Activated T-cell treated with anti-CD3 and anti-CD28 coated beads, Interleukin-2, amount 50 U/mL, for 72 hours (primary cell): ENCODE measurements at regions not wholly inside any gene's neighbourhood (a gene's known extent, or its start where the extent isn't known, plus 50 kb on each side); places are given as distances from the start of the nearest gene placed in this dataset.

Source experiments
- ATAC-seq, 2 donors: fragments of 150-1000 bp; cut with Tn5 transposase; replicated peaks in 1 of 2; 2 replicates each; pipeline ENCODE4 v1.10.0; 2021; ENCODE audit warnings: moderate library complexity in 2 of 2, mild to moderate bottlenecking in 1 of 2
- DNase-seq, 2 donors: peaks; one replicate each; pipeline ENCODE4 v3.0.0; 2021 to 2022; ENCODE audit warnings: mixed read lengths in 1 of 2
- H3K27ac Mint-ChIP-seq: one replicate; pipeline ENCODE4 v1.8.0; 2022; ENCODE audit warnings: mild to moderate bottlenecking, moderate library complexity, mixed read lengths
- H3K27me3 Mint-ChIP-seq: one replicate; pipeline ENCODE4 v1.8.0; 2022; ENCODE audit warnings: low read depth, mixed read lengths
- H3K36me3 Mint-ChIP-seq, 2 donors: one replicate each; pipeline ENCODE4 v1.8.0; 2022; ENCODE audit warnings: mixed read lengths in 2 of 2, mild to moderate bottlenecking in 1 of 2; ENCODE audit not compliant: insufficient read depth in 2 of 2
- H3K4me1 Mint-ChIP-seq: one replicate; pipeline ENCODE4 v1.8.0; 2022; ENCODE audit warnings: low read depth, mixed read lengths
- H3K4me3 Mint-ChIP-seq, 2 donors: one replicate each; pipeline ENCODE4 v1.8.0; 2022; ENCODE audit warnings: mild to moderate bottlenecking in 2 of 2, mixed read lengths in 2 of 2, moderate library complexity in 2 of 2
- H3K9me3 Mint-ChIP-seq, 2 donors: one replicate each; pipeline ENCODE4 v1.8.0; 2022; ENCODE audit warnings: mixed read lengths in 2 of 2

DNA sequence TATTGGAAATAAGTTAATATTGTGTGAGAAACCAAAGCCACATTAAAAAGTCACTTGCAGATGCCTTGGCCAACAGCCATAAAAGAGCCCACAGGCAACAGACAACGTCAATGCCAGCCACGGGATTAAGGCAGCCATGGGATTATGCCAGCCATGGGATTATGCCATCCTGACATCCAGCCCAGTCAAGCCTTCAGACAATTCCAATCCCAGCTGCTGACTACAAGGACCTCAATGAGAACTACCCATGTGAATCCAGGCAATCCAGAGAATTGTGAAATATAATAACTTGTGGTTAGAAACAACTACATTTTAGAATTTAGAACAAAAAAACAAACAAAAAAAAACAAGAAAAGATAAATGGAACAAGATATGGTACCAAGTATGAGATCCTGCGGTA, 356.6 kb downstream of the EFNB2 start:
- Mint-ChIP-seq H3K36me3 (no peaks in the 10 kb centered on the region), H3K9me3 (no peaks in the 10 kb centered on the region), H3K4me3 (no peak overlapping the region), H3K27ac (no peak overlapping the region), H3K27me3 (no peaks in the 10 kb centered on the region), H3K4me1 (no peaks in the 10 kb centered on the region)
- no peak for DNase-seq
- no peak for ATAC-seq

DNA sequence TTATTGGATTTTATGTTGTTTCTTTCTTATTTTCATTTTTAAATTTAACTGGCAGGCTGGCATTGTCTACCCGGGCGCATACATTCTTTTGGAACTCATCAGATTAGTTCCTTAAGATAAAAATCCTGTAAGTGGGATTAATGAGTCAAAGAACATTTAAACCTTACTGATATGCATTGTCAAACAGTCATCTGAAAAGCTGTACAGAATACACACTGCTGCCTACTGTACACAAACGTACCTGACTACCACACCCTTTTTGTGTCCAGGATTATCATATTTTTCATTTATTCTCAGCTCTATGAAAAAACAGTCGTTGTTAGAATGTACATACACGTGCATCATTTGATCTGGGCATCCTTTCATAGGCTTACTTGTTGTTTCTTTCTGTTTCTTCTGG, 358.3 kb downstream of the EFNB2 start:
- DNase-seq (no peak), ATAC-seq (no peak)
- Mint-ChIP-seq H3K36me3 (no peaks in the 10 kb centered on the region), H3K9me3 (no peaks in the 10 kb centered on the region), H3K4me1 (no peaks in the 10 kb centered on the region), H3K27ac (no peak overlapping the region), H3K27me3 (no peaks in the 10 kb centered on the region), H3K4me3 (no peak overlapping the region)

DNA sequence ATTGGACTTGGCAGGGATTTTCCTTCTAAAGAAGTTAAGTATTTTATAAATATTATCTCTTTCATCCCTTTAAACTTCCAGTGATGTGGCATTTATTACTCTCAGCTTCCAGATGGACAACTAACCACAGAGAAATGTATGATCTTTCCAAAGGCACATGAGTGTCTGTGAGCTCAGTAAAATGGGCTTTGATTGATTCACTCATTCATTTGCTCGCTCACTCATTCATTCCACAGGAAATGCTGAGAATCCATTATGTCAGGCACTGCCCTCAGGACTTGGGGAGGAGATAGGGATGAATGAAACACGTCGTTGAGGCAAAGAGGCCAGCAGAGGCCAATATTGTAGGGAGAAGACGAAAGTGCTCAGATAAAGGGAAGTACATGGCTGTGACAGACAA, 359.3 kb downstream of the EFNB2 start:
- ATAC-seq, result no peak
- no peaks in the 10 kb centered on the region for H3K27me3 Mint-ChIP-seq
- H3K27ac Mint-ChIP-seq, result no peak overlapping the region
- no peaks in the 10 kb centered on the region for H3K9me3 Mint-ChIP-seq
- H3K4me3 Mint-ChIP-seq, result no peak overlapping the region
- no peaks in the 10 kb centered on the region for H3K36me3 Mint-ChIP-seq
- no peaks in the 10 kb centered on the region for H3K4me1 Mint-ChIP-seq
- no peak for DNase-seq

DNA sequence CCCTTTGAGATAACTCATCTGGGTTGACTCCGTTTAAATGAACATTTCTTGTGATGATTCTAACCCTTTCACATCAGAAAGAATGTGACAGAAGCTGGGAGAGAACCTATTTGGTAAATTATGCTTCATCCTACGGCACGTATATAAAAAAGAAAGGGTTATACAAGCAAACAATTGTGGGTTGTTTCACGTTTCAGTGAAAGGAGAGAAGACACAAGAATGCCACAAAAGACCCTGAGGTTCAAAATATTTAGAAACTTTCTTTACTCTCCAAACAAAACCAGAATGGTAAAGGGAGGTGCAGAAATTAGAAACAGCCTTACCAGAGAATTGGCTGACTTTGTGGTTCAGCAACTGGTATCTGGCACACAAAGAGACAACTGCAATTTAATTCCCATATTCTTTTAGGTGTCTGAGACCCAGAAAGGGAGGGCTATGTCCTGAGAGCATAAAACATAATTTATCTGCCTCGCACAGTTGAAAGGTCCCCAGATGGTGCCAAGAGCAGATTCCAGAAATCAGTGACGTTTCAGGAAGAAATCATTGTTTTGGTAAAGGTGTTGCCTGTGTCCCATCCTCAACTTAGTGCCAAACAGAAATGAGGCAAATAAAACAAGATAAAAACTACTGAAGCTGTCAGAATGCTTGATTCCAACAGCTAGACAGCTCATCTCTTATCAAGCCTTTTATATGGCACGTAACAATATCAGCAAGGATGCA, 361.4 kb downstream of the EFNB2 start:
- H3K27me3 Mint-ChIP-seq, result no peaks in the 10 kb centered on the region
- no peaks in the 10 kb centered on the region for H3K9me3 Mint-ChIP-seq
- DNase-seq (no peak), ATAC-seq (no peak)
- H3K4me3 Mint-ChIP-seq, result no peak overlapping the region
- no peaks in the 10 kb centered on the region for H3K4me1 Mint-ChIP-seq
- no peaks in the 10 kb centered on the region for H3K36me3 Mint-ChIP-seq
- no peak overlapping the region for H3K27ac Mint-ChIP-seq

DNA sequence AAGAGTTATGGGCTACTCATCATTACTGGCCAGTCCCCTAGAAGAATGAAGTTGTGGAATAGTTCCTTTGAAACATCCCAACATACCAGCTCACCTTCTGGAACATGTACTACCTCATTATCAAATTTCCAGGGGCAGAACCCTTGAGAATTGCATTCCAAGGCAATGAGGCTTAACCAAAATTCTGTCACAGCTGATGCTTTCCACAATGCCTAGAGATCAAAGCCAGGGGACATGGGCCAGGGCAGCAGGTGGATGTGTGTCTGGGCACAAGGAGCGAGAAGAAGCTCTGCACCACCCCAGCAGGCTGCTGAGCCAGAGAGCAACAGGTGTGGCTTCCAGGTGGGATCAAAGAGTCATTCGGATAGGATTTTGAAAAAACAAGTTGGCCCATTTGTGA, 362.1 kb downstream of the EFNB2 start:
- Mint-ChIP-seq H3K4me3 (no peak overlapping the region), H3K27me3 (no peaks in the 10 kb centered on the region), H3K4me1 (no peaks in the 10 kb centered on the region), H3K36me3 (no peaks in the 10 kb centered on the region), H3K9me3 (no peaks in the 10 kb centered on the region), H3K27ac (no peak overlapping the region)
- DNase-seq (no peak), ATAC-seq (no peak)

DNA sequence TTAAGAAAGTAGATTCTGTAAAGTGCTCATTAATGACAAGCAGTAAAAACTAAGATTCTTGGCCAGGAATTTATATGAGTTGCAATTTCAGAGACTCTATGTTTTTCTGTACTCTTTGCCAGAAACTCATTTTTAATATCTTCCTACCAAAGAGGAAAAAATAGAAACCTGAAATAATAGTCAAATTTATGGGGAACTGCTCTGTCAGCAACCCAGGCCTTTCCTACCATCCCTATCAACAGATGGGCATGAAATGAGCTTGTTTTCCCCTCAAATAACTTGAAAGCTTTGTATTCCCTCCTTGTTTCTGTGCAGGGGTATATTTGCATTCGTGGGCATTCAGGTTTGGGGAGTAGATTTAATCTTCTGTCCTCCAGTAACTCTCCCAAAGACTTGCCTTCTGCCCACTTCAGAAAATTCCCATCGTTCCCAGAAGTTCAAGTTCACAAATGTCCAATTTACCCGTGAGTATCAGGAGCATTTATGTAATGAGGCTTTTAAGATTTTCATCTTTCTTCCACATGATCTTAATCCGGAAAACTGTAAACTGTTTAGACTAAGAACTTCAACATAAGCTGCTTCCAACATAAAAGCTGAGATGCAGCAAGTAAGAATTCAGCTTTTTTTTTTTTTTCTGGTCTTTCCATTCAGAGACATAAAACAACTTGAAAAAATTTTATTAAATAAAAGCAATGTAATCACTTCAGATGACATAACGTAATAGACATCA, 363.1 kb downstream of the EFNB2 start:
- H3K36me3 Mint-ChIP-seq, result no peaks in the 10 kb centered on the region

DNA sequence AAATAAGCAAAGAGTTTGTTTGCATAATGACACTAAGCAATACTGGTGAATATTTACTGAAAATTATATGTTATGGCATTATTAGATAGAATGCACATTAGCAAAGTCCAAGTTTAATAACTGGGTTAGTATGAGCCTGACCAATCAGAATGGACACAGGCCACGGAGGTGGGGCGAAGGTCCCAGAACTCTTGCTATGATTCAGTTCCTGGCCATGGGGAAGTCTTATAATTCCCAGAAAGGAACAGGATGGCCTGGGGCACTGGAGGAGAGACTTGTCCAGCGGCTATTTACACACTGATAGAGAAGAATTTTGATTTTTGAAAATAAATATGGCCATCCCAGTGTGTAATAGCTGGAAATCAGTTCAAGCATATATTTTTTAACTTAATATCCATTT, 372.0 kb downstream of the EFNB2 start:
- no peaks in the 10 kb centered on the region for H3K36me3 Mint-ChIP-seq
- no peak overlapping the region for H3K4me3 Mint-ChIP-seq
- no peak for DNase-seq
- H3K4me1 Mint-ChIP-seq, result no peaks in the 10 kb centered on the region
- peaks cover 9% of the 10 kb centered on the region for H3K27me3 Mint-ChIP-seq
- no peak overlapping the region for H3K27ac Mint-ChIP-seq
- no peak for ATAC-seq
- H3K9me3 Mint-ChIP-seq, result peaks cover 2 to 3% of the 10 kb centered on the region in 2 donors

More for the DNA sequence above, 363.1 kb downstream of the EFNB2 start:
- Mint-ChIP-seq H3K9me3 (peaks cover 0 to 2% of the 10 kb centered on the region in 2 donors), H3K4me3 (no peak overlapping the region), H3K27ac (no peak overlapping the region), H3K27me3 (peaks cover 8% of the 10 kb centered on the region), H3K4me1 (no peaks in the 10 kb centered on the region)
- DNase-seq (no peak), ATAC-seq (no peak)

DNA sequence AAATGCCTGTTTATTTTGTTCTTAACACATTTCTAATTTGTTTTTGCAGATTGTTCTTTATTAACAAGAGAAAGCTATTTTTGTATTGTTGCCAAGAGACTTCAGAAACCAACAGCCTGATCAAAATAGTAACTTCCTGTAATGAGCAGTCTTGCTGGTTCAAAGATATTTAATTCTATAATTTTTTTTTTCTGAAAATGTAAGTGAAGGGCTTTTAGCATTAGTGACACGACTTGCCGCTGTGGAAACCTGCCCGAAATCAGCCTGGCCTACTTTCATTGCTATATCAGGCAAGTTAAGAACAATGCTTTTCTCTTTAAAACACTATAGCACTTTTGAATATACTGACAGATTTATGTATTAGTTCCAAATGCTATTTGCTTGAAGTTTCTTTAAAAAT, 374.3 kb downstream of the EFNB2 start:
- Mint-ChIP-seq H3K9me3 (no peaks in the 10 kb centered on the region), H3K36me3 (no peaks in the 10 kb centered on the region), H3K27ac (no peak overlapping the region), H3K4me3 (no peak overlapping the region), H3K4me1 (no peaks in the 10 kb centered on the region), H3K27me3 (no peaks in the 10 kb centered on the region)
- no peak for ATAC-seq
- no peak for DNase-seq

DNA sequence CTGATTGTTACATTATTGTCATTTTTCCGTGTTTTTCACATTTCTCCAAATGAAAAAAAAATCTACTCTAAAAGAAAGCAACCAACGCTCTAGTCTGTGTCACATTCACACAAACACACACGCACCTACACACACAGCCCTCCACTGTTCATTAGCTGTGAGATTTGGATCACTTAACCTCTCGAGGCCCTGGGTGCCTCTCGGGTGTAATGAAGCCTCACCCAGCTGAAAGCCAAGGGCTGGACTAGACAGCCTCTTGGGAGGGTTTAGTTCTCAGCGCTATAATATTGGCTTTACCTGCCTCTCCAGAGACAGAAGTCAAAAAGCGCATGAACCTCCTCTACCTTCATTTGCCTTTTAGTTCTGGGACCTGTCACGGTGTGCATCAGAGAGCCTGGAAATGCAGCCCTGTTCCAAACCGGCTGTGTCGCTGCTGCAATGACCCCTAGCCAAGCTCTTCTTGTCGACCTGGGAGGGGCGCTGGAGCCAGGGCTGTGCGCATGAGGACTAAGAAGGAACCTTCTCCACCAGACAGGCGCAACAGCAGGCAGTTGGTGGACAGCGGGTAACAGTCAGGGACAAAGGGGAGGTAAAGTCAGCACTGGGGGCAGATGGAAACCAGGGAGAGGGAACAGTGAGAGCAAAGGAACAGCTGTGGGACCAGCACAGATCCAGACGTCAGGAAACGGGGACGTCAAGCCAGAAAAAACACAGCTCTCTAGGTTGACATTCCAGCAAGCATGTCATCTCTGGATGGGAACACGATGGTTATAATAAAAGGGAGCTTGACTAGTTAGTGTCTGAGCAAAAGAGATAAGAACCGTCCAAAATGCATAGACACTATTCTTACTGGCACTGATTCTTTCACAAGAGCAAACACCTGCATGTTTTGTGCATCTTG, 375.9 kb downstream of the EFNB2 start:
- H3K9me3 Mint-ChIP-seq, result no peaks in the 10 kb centered on the region
- no peak overlapping the region for H3K4me3 Mint-ChIP-seq
- no peak for ATAC-seq
- no peaks in the 10 kb centered on the region for H3K27me3 Mint-ChIP-seq
- H3K27ac Mint-ChIP-seq, result no peak overlapping the region
- DNase-seq, result no peak
- no peaks in the 10 kb centered on the region for H3K4me1 Mint-ChIP-seq
- no peaks in the 10 kb centered on the region for H3K36me3 Mint-ChIP-seq

DNA sequence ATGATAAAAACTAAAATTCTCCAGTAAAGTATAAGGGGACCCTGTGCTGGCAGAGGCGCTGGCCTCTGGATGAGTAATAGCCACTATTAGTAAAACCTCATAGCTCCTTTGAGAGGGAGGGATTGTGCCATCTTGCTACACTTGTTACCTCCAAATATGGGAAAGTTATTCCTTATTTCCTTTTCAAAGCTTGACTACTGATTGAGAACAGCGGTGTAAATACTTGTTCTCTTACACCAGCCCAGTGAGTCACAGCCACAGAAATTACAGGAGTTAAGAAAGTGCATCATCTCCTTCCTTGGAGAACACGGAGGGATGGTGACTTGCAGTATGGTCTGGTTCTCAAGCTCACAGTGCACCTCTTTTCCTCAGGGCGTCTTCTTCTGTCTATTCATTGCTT, 379.0 kb downstream of the EFNB2 start:
- Mint-ChIP-seq H3K36me3 (no peaks in the 10 kb centered on the region), H3K9me3 (peaks cover 0 to 2% of the 10 kb centered on the region in 2 donors), H3K27ac (no peak overlapping the region), H3K27me3 (no peaks in the 10 kb centered on the region), H3K4me1 (no peaks in the 10 kb centered on the region), H3K4me3 (no peak overlapping the region)
- ATAC-seq (no peak), DNase-seq (no peak)

DNA sequence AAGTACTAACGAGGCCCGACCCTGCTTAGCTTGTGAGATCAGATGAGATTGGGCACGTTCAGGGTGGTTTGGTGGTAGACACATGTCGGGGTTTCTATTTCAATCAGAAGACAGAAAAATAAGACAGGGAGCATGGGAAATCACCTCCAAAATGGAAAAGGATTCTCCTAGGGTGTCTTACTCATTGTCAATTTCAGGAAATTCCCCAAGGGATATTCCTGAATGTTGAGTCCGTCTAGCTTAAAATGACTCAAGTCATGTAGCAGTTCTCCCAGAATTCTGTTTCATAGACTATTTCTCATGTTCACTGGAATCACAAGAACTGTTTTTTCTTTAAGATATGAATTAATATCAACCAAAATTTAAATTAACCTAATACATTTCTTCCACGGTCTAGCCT, 380.1 kb downstream of the EFNB2 start:
- no peak for DNase-seq
- H3K27me3 Mint-ChIP-seq, result no peaks in the 10 kb centered on the region

DNA sequence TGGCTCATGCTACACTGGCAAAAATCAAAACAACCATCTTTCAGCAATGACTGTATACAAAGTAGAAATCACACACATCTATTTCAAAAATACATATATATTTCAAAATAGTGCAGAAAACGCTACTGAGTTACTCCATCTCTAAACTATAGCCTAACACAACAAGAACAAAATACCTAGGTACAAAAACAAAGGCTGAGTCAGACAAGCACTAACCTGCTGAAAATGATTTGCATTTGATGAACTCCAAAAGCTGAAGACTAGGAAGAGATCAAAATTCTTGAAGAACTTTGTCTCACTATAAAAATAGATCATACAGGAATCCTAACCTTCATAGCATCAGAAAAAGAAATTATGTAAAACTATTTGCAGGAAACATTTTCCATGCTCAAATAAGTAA, 381.6 kb downstream of the EFNB2 start:
- Mint-ChIP-seq H3K9me3 (peaks cover 0 to 2% of the 10 kb centered on the region in 2 donors), H3K4me1 (no peaks in the 10 kb centered on the region), H3K27me3 (no peaks in the 10 kb centered on the region), H3K27ac (no peak overlapping the region), H3K36me3 (no peaks in the 10 kb centered on the region), H3K4me3 (no peak overlapping the region)
- no peak for DNase-seq
- ATAC-seq, result no peak

More for the DNA sequence above, 380.1 kb downstream of the EFNB2 start:
- Mint-ChIP-seq H3K27ac (no peak overlapping the region), H3K36me3 (no peaks in the 10 kb centered on the region), H3K4me1 (no peaks in the 10 kb centered on the region), H3K9me3 (peaks cover 0 to 2% of the 10 kb centered on the region in 2 donors), H3K4me3 (no peak overlapping the region)
- ATAC-seq, result no peak

DNA sequence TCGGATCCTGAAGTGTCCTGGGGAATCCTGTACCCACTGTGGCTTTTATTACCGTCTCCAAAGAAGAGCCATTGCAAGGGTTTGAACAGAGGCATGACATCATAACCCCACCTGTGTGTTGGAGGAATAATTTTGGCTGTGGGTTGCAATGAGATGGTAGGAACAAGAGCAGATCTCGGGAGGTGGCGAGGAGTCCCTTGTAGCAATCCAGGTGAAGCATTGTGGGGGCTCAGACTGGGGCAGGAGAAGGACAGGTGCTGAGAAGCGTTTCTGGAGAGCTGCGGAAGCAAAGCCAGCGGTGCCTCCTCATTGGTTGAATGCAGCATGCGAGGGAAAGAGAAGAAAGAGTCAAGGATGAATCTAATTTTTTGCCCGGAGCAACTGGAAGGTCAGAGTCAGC, 382.4 kb downstream of the EFNB2 start:
- ATAC-seq (no peak), DNase-seq (no peak)
- Mint-ChIP-seq H3K36me3 (no peaks in the 10 kb centered on the region), H3K9me3 (peaks cover 0 to 2% of the 10 kb centered on the region in 2 donors), H3K4me3 (no peak overlapping the region), H3K4me1 (no peaks in the 10 kb centered on the region), H3K27ac (no peak overlapping the region), H3K27me3 (no peaks in the 10 kb centered on the region)
